Activated CD8-positive, alpha-beta memory T cell treated with anti-CD3 and anti-CD28 coated beads for 48 hours (primary cell): ENCODE measurements at regions not wholly inside any gene's neighbourhood (a gene's known extent, or its start where the extent isn't known, plus 50 kb on each side); places are given as distances from the start of the nearest gene placed in this dataset.
"Not testable (repeated sequence)": the region's sequence is repeated elsewhere in the genome, so short reads cannot be mapped to it uniquely, and the experiment has no call there.

Experiments
- DNase-seq, 3 experiments: peaks; one replicate each; pipeline ENCODE4 v3.0.0-alpha.2; 2020; ENCODE audit warnings: low read depth in 2 of 3, low spot score in 2 of 3

GRCh38 chr11:119586181-119586580 lies 142.8 kb downstream of the NECTIN1 start:
- no peak for DNase-seq

- DNase-seq: no peak
Observed at GRCh38 chr11:119585043-119585781, 143.8 kb downstream of the NECTIN1 start.

GRCh38 chr11:119584193-119585042 lies 144.6 kb downstream of the NECTIN1 start:
- no peak for DNase-seq

GRCh38 chr11:119583585-119583984 lies 145.4 kb downstream of the NECTIN1 start:
- DNase-seq: no peak

- DNase-seq: not testable (repeated sequence)
Observed at GRCh38 chr11:119581396-119581795, 147.6 kb downstream of the NECTIN1 start.

- DNase-seq: no peak
Observed at GRCh38 chr11:119580751-119581150, 148.2 kb downstream of the NECTIN1 start.

GRCh38 chr11:119580081-119580480 lies 148.9 kb downstream of the NECTIN1 start:
- no peak for DNase-seq

- no peak for DNase-seq
Observed at GRCh38 chr11:119578521-119579191, 150.3 kb downstream of the NECTIN1 start.

GRCh38 chr11:119573858-119574257 lies 150.9 kb upstream of the THY1 start:
- DNase-seq: no peak

GRCh38 chr11:119572481-119573424 lies 149.8 kb upstream of the THY1 start:
- DNase-seq: no peak

GRCh38 chr11:119571311-119571710 lies 148.3 kb upstream of the THY1 start:
- no peak for DNase-seq

GRCh38 chr11:119567688-119568582 lies 145.0 kb upstream of the THY1 start:
- DNase-seq: no peak

GRCh38 chr11:119566319-119566718 lies 143.3 kb upstream of the THY1 start:
- no peak for DNase-seq

- DNase-seq: not testable (repeated sequence)
Observed at GRCh38 chr11:119565693-119566092, 142.7 kb upstream of the THY1 start.

- no peak for DNase-seq
Observed at GRCh38 chr11:119560961-119561360, 138.0 kb upstream of the THY1 start.

- DNase-seq: no peak
Observed at GRCh38 chr11:119560291-119560690, 137.3 kb upstream of the THY1 start.

- DNase-seq: no peak
Observed at GRCh38 chr11:119552106-119552485, 129.1 kb upstream of the THY1 start.

- DNase-seq: no peak
Observed at GRCh38 chr11:119551420-119552105, 128.6 kb upstream of the THY1 start.
